ENCODE measurements at regions not wholly inside any gene's neighbourhood (a gene's known extent, or its start where the extent isn't known, plus 50 kb on each side); places are given as distances from the start of the nearest gene placed in this dataset.

GRCh38 chr20:62573817-62574216 lies 68.5 kb upstream of the SLCO4A1 start:
- TF ChIP-seq CTCF (IDR thresholded peaks at IDR 0.05) (no peak), POLR2A (IDR thresholded peaks at IDR 0.05) (no peak)

All from prostate gland (tissue), 2 donors.